ENCODE measurements at regions not wholly inside any gene's neighbourhood (a gene's known extent, or its start where the extent isn't known, plus 50 kb on each side); places are given as distances from the start of the nearest gene placed in this dataset.

- no peaks in the 10 kb centered on the region for H3K4me1 ChIP-seq (ENCODE audit: insufficient read depth)
- H3K36me3 ChIP-seq: no peaks in the 10 kb centered on the region
- no peak overlapping the region for H3K27ac ChIP-seq
- no peak for TF ChIP-seq CTCF (IDR thresholded peaks at IDR 0.05)
- TF ChIP-seq POLR2A (IDR thresholded peaks at IDR 0.05): no peak
- no peak for TF ChIP-seq EP300 (IDR thresholded peaks at IDR 0.05)
- 51 to 55% (median 51%) methylated on average over 2 of the region's 2 CpGs for WGBS, 3 donors
- H3K27me3 ChIP-seq: no peaks in the 10 kb centered on the region
- no peak for DNase-seq
- H3K4me3 ChIP-seq: no peak overlapping the region
- H3K9me3 ChIP-seq: no peaks in the 10 kb centered on the region
- intact Hi-C loops (cut with DNase I): no loop called here
Observed at GRCh38 chr13:74929436-74929835, 552.5 kb downstream of the TBC1D4 start.

- Histone ChIP-seq H3K4me1 (ENCODE audit: insufficient read depth) (no peaks in the 10 kb centered on the region), H3K27me3 (no peaks in the 10 kb centered on the region), H3K27ac (no peak overlapping the region), H3K9me3 (no peaks in the 10 kb centered on the region), H3K36me3 (no peaks in the 10 kb centered on the region), H3K4me3 (no peak overlapping the region)
- intact Hi-C loops (cut with DNase I): no loop called here
- TF ChIP-seq EP300 (IDR thresholded peaks at IDR 0.05): no peak
- TF ChIP-seq CTCF (IDR thresholded peaks at IDR 0.05): no peak
- no peak for TF ChIP-seq POLR2A (IDR thresholded peaks at IDR 0.05)
- 0 to 49% (median 0%) methylated on average over 1 of the region's 1 CpG for WGBS, 3 donors
- DNase-seq: no peak
Observed at GRCh38 chr13:74927823-74928222, 554.1 kb downstream of the TBC1D4 start.

- TF ChIP-seq CTCF (IDR thresholded peaks at IDR 0.05) (no peak), POLR2A (IDR thresholded peaks at IDR 0.05) (no peak), EP300 (IDR thresholded peaks at IDR 0.05) (no peak)
- Histone ChIP-seq H3K9me3 (no peaks in the 10 kb centered on the region), H3K27me3 (no peaks in the 10 kb centered on the region), H3K36me3 (no peaks in the 10 kb centered on the region), H3K27ac (no peak overlapping the region), H3K4me1 (ENCODE audit: insufficient read depth) (no peaks in the 10 kb centered on the region), H3K4me3 (no peak overlapping the region)
- no peak for DNase-seq
- 86 to 93% (median 91%) methylated on average over 2 of the region's 2 CpGs for WGBS, 3 donors
- intact Hi-C loops (cut with DNase I): no loop called here
Observed at GRCh38 chr13:74922963-74923362, 559.0 kb downstream of the TBC1D4 start.

GRCh38 chr13:74921326-74921725 is 560.6 kb downstream of the TBC1D4 start:
- Histone ChIP-seq H3K27me3 (no peaks in the 10 kb centered on the region), H3K36me3 (no peaks in the 10 kb centered on the region), H3K9me3 (no peaks in the 10 kb centered on the region), H3K27ac (no peak overlapping the region), H3K4me1 (ENCODE audit: insufficient read depth) (no peaks in the 10 kb centered on the region), H3K4me3 (no peak overlapping the region)
- no peak for DNase-seq
- TF ChIP-seq EP300 (IDR thresholded peaks at IDR 0.05): no peak
- TF ChIP-seq CTCF (IDR thresholded peaks at IDR 0.05): no peak
- intact Hi-C loops (cut with DNase I): no loop called here

- DNase-seq: no peak
- Histone ChIP-seq H3K36me3 (no peaks in the 10 kb centered on the region), H3K4me1 (ENCODE audit: insufficient read depth) (no peaks in the 10 kb centered on the region), H3K4me3 (no peak overlapping the region), H3K27me3 (no peaks in the 10 kb centered on the region), H3K27ac (no peak overlapping the region), H3K9me3 (no peaks in the 10 kb centered on the region)
- no peak for TF ChIP-seq EP300 (IDR thresholded peaks at IDR 0.05)
- intact Hi-C loops (cut with DNase I): no loop called here
- 78 to 86% (median 81%) methylated on average over 3 of the region's 3 CpGs for WGBS, 3 donors
Observed at GRCh38 chr13:74920920-74921319, 561.0 kb downstream of the TBC1D4 start.

Measured in ovary (tissue), 7 donors.